H1 (cell line): ENCODE measurements at regions not wholly inside any gene's neighbourhood (a gene's known extent, or its start where the extent isn't known, plus 50 kb on each side); places are given as distances from the start of the nearest gene placed in this dataset.

Experiments
- EP300 ChIP-seq, 2 experiments: IDR thresholded peaks; 1 replicate in 1 of 2; 2 replicates in 1 of 2; pipeline ENCODE4 v1.6.1; 2011 to 2012; ENCODE audit warnings: low read depth in 2 of 2, low read length in 2 of 2, mild to moderate bottlenecking in 2 of 2, borderline replicate concordance in 1 of 2, inconsistent platforms in 1 of 2, moderate library complexity in 1 of 2
- FOSL1 ChIP-seq: IDR thresholded peaks from 2 replicates; pipeline ENCODE4 v1.6.1; 2011; ENCODE audit warnings: mild to moderate bottlenecking, low read depth, low read length, moderate library complexity; ENCODE audit not compliant: insufficient read depth
- GTF2F1 ChIP-seq: IDR thresholded peaks from 2 replicates; pipeline ENCODE4 v1.6.1; 2012; ENCODE audit warnings: low read depth, low read length, improper control_type of control experiment, borderline replicate concordance
- POLR2AphosphoS5 ChIP-seq: IDR thresholded peaks from 2 replicates; pipeline ENCODE4 v1.6.1; 2011; ENCODE audit warnings: low read depth, low read length
- RAD21 ChIP-seq, 2 experiments: IDR thresholded peaks in 1 of 2; conservative IDR thresholded peaks in 1 of 2; 2 replicates each; pipeline ENCODE4 v1.6.1; 2011; ENCODE audit warnings: low read depth in 2 of 2, low read length in 2 of 2, improper control_type of control experiment in 1 of 2, inconsistent platforms in 1 of 2, mild to moderate bottlenecking in 1 of 2, moderate library complexity in 1 of 2
- RFX5 ChIP-seq: IDR thresholded peaks from 2 replicates; pipeline ENCODE4 v1.6.1; 2011; ENCODE audit warnings: low read depth, low read length, improper control_type of control experiment, borderline replicate concordance
- SP2 ChIP-seq: IDR thresholded peaks from 2 replicates; pipeline ENCODE4 v1.6.1; 2012; ENCODE audit warnings: mild to moderate bottlenecking, low read length, inconsistent platforms
- TAF1 ChIP-seq: IDR thresholded peaks from 2 replicates; pipeline ENCODE4 v1.6.1; 2011; ENCODE audit warnings: mild to moderate bottlenecking, low read depth, low read length
- TCF12 ChIP-seq: IDR thresholded peaks from 2 replicates; pipeline ENCODE4 v1.6.1; 2011; ENCODE audit warnings: low read depth, mild to moderate bottlenecking, low read length

GRCh38 chr14:40416565-40416964 lies 984.3 kb upstream of the FBXO33 start (continued):
- no peak for TF ChIP-seq SP2
- TF ChIP-seq EP300 (IDR thresholded peaks at IDR 0.05; ENCODE audit: borderline replicate concordance in 1 of 2, low read depth in 2 of 2, low read length in 2 of 2) = no peak
- TF ChIP-seq RAD21 (IDR thresholded peaks at IDR 0.05 in 1 of 2, conservative IDR thresholded peaks at IDR 0.05 in 1 of 2; ENCODE audit: low read depth in 2 of 2, low read length in 2 of 2) = no peak
- TF ChIP-seq RFX5 = no peak
- no peak for TF ChIP-seq POLR2AphosphoS5
- no peak for TF ChIP-seq TCF12
- no peak for TF ChIP-seq TAF1
- no peak for TF ChIP-seq FOSL1
- TF ChIP-seq GTF2F1 = no peak
